ENCODE measurements at regions not wholly inside any gene's neighbourhood (a gene's known extent, or its start where the extent isn't known, plus 50 kb on each side); places are given as distances from the start of the nearest gene placed in this dataset.
A peak's percentile ranks its signal among the peaks of the same experiment; 100 is the strongest.

GRCh38 chrX:110408949-110409588 is 50.4 kb downstream of the RTL9 start:
- no peak for DNase-seq

- no peak for DNase-seq
Observed at GRCh38 chrX:110409925-110410324, 51.3 kb downstream of the RTL9 start.

- no peak for DNase-seq
Observed at GRCh38 chrX:110410603-110411002, 52.0 kb downstream of the RTL9 start.

- DNase-seq, result peak; percentile 77
Observed at GRCh38 chrX:110412971-110413726, 54.5 kb downstream of the RTL9 start.

GRCh38 chrX:110413727-110414124 is 55.1 kb downstream of the RTL9 start:
- DNase-seq, result no peak

GRCh38 chrX:110414273-110414672 is 55.6 kb downstream of the RTL9 start:
- DNase-seq, result no peak

- DNase-seq, result no peak
Observed at GRCh38 chrX:110414679-110415439, 56.2 kb downstream of the RTL9 start.

GRCh38 chrX:110415440-110416170 is 57.0 kb downstream of the RTL9 start:
- DNase-seq, result no peak

GRCh38 chrX:110417128-110417527 is 58.5 kb downstream of the RTL9 start:
- no peak for DNase-seq

- DNase-seq, result no peak
Observed at GRCh38 chrX:110418316-110419235, 59.9 kb downstream of the RTL9 start.

GRCh38 chrX:110419512-110419911 is 60.9 kb downstream of the RTL9 start:
- DNase-seq, result no peak

GRCh38 chrX:110420771-110421499 is 62.3 kb downstream of the RTL9 start:
- DNase-seq, result no peak

GRCh38 chrX:110421500-110422455 is 63.1 kb downstream of the RTL9 start:
- DNase-seq, result no peak

GRCh38 chrX:110425222-110426154 is 66.8 kb downstream of the RTL9 start:
- DNase-seq, result no peak

GRCh38 chrX:110426155-110426504 is 67.5 kb downstream of the RTL9 start:
- no peak for DNase-seq

- no peak for DNase-seq
Observed at GRCh38 chrX:110427076-110427475, 68.4 kb downstream of the RTL9 start.

GRCh38 chrX:110428144-110428543 is 69.5 kb downstream of the RTL9 start:
- no peak for DNase-seq

GRCh38 chrX:110430293-110431076 is 71.8 kb downstream of the RTL9 start:
- DNase-seq, result no peak

All from CD4-positive, alpha-beta T cell treated with Interleukin-6 for 4 hours (primary cell).